ENCODE measurements at regions not wholly inside any gene's neighbourhood (a gene's known extent, or its start where the extent isn't known, plus 50 kb on each side); places are given as distances from the start of the nearest gene placed in this dataset.
"Not testable (repeated sequence)": the region's sequence is repeated elsewhere in the genome, so short reads cannot be mapped to it uniquely, and the experiment has no call there.

- no peak for DNase-seq (ENCODE audit: low read depth in 3 of 3)
These were observed 206.7 kb downstream of the ZFP36L2 start for GRCh38 chr2:43019536-43020183.

- DNase-seq (ENCODE audit: low read depth in 3 of 3) = no peak
These were observed 207.4 kb downstream of the ZFP36L2 start for GRCh38 chr2:43019025-43019367.

- DNase-seq (ENCODE audit: low read depth in 3 of 3) = no peak
These were observed 208.0 kb downstream of the ZFP36L2 start for GRCh38 chr2:43018179-43019024.

GRCh38 chr2:43013821-43014345 is 212.5 kb downstream of the ZFP36L2 start:
- no peak for DNase-seq (ENCODE audit: low read depth in 3 of 3)

- DNase-seq (ENCODE audit: low read depth in 3 of 3) = no peak
These were observed 213.4 kb downstream of the ZFP36L2 start for GRCh38 chr2:43012966-43013365.

- no peak for DNase-seq (ENCODE audit: low read depth in 3 of 3)
These were observed 215.3 kb downstream of the ZFP36L2 start for GRCh38 chr2:43011158-43011491.

GRCh38 chr2:43010438-43011157 is 215.8 kb downstream of the ZFP36L2 start:
- no peak for DNase-seq (ENCODE audit: low read depth in 3 of 3)

- DNase-seq (ENCODE audit: low read depth in 3 of 3) = no peak
These were observed 217.0 kb downstream of the ZFP36L2 start for GRCh38 chr2:43009448-43009847.

- DNase-seq (ENCODE audit: low read depth in 3 of 3) = no peak
These were observed 216.0 kb upstream of the HAAO start for GRCh38 chr2:43008388-43008787.

- no peak for DNase-seq (ENCODE audit: low read depth in 3 of 3)
These were observed 215.5 kb upstream of the HAAO start for GRCh38 chr2:43007901-43008300.

- DNase-seq (ENCODE audit: low read depth in 3 of 3) = no peak
These were observed 214.6 kb upstream of the HAAO start for GRCh38 chr2:43006834-43007543.

- DNase-seq (ENCODE audit: low read depth in 3 of 3) = no peak
These were observed 213.8 kb upstream of the HAAO start for GRCh38 chr2:43005975-43006833.

GRCh38 chr2:43005245-43005974 is 213.0 kb upstream of the HAAO start:
- no peak for DNase-seq (ENCODE audit: low read depth in 3 of 3)

GRCh38 chr2:43004879-43005244 is 212.5 kb upstream of the HAAO start:
- DNase-seq (ENCODE audit: low read depth in 3 of 3) = no peak

GRCh38 chr2:43004126-43004865 is 211.9 kb upstream of the HAAO start:
- not testable (repeated sequence) for DNase-seq (ENCODE audit: low read depth in 3 of 3)

GRCh38 chr2:43003702-43004101 is 211.3 kb upstream of the HAAO start:
- no peak for DNase-seq (ENCODE audit: low read depth in 3 of 3)

GRCh38 chr2:43001787-43002468 is 209.5 kb upstream of the HAAO start:
- DNase-seq (ENCODE audit: low read depth in 3 of 3) = no peak

GRCh38 chr2:43001055-43001378 is 208.6 kb upstream of the HAAO start:
- DNase-seq (ENCODE audit: low read depth in 3 of 3) = no peak
